Psoas muscle (tissue), 7 donors: ENCODE measurements at regions not wholly inside any gene's neighbourhood (a gene's known extent, or its start where the extent isn't known, plus 50 kb on each side); places are given as distances from the start of the nearest gene placed in this dataset.

Experiments used
- ATAC-seq, 4 donors: fragments of 200-7000 bp; cut with Tn5 transposase; one replicate each; pipeline ENCODE4 v1.9.1; 2020; ENCODE audit warnings: moderate library complexity in 3 of 4, mild to moderate bottlenecking in 2 of 4
- DNase-seq, 2 donors: peaks; one replicate each; pipeline ENCODE4 v3.0.0-alpha.2; 2020
- H3K27ac ChIP-seq: fragments of 200-600 bp; one replicate; pipeline ENCODE4 v1.8.0; 2022
- H3K27me3 ChIP-seq, 3 donors: fragments of 200-600 bp in 1 of 3; one replicate each; pipeline versions ENCODE4 v1.6.1 to v1.8.0; 2013 to 2022; ENCODE audit warnings: low read length in 2 of 3, mild to moderate bottlenecking in 2 of 3, moderate library complexity in 1 of 3; ENCODE audit not compliant: insufficient read depth in 3 of 3
- H3K36me3 ChIP-seq, 2 donors: fragments of 200-600 bp in 1 of 2; one replicate each; pipeline versions ENCODE4 v1.6.1 to v1.8.0; 2013 to 2022; ENCODE audit warnings: low read depth in 1 of 2, mild to moderate bottlenecking in 1 of 2, moderate library complexity in 1 of 2; ENCODE audit not compliant: insufficient read depth in 1 of 2
- H3K4me1 ChIP-seq: fragments of 200-600 bp; one replicate; pipeline ENCODE4 v1.8.0; 2022
- H3K4me3 ChIP-seq: fragments of 200-600 bp; one replicate; pipeline ENCODE4 v1.8.0; 2022; ENCODE audit warnings: mild to moderate bottlenecking
- H3K9me3 ChIP-seq: fragments of 200-600 bp; one replicate; pipeline ENCODE4 v1.8.0; 2022
- CTCF ChIP-seq: fragments of 200-600 bp; IDR thresholded peaks from one replicate; pipeline ENCODE4 v1.8.0; 2022; ENCODE audit warnings: antibody characterized with exemption
- WGBS, 3 donors: extraction: QIAGEN DNeasy Blood & Tissue Kit; methylation state at CpG; one replicate each; pipeline versions ENCODE4 v1.1.6 to v1.1.7; 2013; 5-methylcytosine and 5-hydroxymethylcytosine counted together
- intact Hi-C, 2 donors: fragments of 100-400 bp; cut with DNase I; formaldehyde crosslinking; loops; one replicate each; pipeline versions ENCODE4 v1.11.0 to v1.14.2; 2022
- donor health status: healthy with polysubstance abuse.
- donor health status: DM: no; HTN: no; CAD: no; lungs with moderate emphysema.
- donor health status: Bipolar disorder and iron deficiency.
- donor health status: healthy.
- donor health status: DM: yes; HTN: yes; CAD: no.
- donor health status: DM: no; HTN: no; CAD: no.
- donor health status: DM: yes; HTN: yes; CAD: no.

GRCh38 chr16:64149756-64150155 lies 972.1 kb downstream of the CDH11 start:
- intact Hi-C loops = no loop called here
- no peak for TF ChIP-seq CTCF
- ATAC-seq = no peak

GRCh38 chr16:64148356-64148755 lies 973.5 kb downstream of the CDH11 start:
- Histone ChIP-seq H3K4me1 (no peaks in the 10 kb centered on the region), H3K36me3 (no peaks in the 10 kb centered on the region), H3K27ac (no peak overlapping the region), H3K27me3 (no peaks in the 10 kb centered on the region), H3K4me3 (no peak overlapping the region), H3K9me3 (no peaks in the 10 kb centered on the region)
- DNase-seq = no peak
- no peak for ATAC-seq
- 83 to 100% (median 95%) methylated on average over 1 of the region's 1 CpG for WGBS, 3 donors
- TF ChIP-seq CTCF = no peak
- intact Hi-C loops = no loop called here

More at GRCh38 chr16:64149756-64150155, 972.1 kb downstream of the CDH11 start:
- Histone ChIP-seq H3K27me3 (no peaks in the 10 kb centered on the region), H3K4me3 (no peak overlapping the region), H3K27ac (no peak overlapping the region), H3K4me1 (no peaks in the 10 kb centered on the region), H3K9me3 (no peaks in the 10 kb centered on the region), H3K36me3 (no peaks in the 10 kb centered on the region)
- DNase-seq = no peak
- WGBS, 3 donors = 84 to 91% (median 88%) methylated on average over 2 of the region's 2 CpGs

- WGBS, 3 donors = 94 to 99% (median 94%) methylated on average over 3 of the region's 3 CpGs
- DNase-seq = no peak
- intact Hi-C loops = no loop called here
- TF ChIP-seq CTCF = no peak
- Histone ChIP-seq H3K27ac (no peak overlapping the region), H3K9me3 (no peaks in the 10 kb centered on the region), H3K36me3 (no peaks in the 10 kb centered on the region), H3K4me3 (no peak overlapping the region), H3K27me3 (no peaks in the 10 kb centered on the region), H3K4me1 (no peaks in the 10 kb centered on the region)
- no peak for ATAC-seq
Observed at GRCh38 chr16:64147941-64148340, 973.9 kb downstream of the CDH11 start.

- H3K27ac ChIP-seq = no peak overlapping the region
- H3K4me3 ChIP-seq = no peak overlapping the region
- 30 to 50% (median 33%) methylated on average over 2 of the region's 2 CpGs for WGBS, 3 donors
- H3K9me3 ChIP-seq = no peaks in the 10 kb centered on the region
- intact Hi-C loops = no loop called here
- no peaks in the 10 kb centered on the region for H3K36me3 ChIP-seq
- ATAC-seq = no peak
- no peak for DNase-seq
- no peaks in the 10 kb centered on the region for H3K4me1 ChIP-seq
- H3K27me3 ChIP-seq = no peaks in the 10 kb centered on the region
- no peak for TF ChIP-seq CTCF
Observed at GRCh38 chr16:64144617-64145016, 977.2 kb downstream of the CDH11 start.

GRCh38 chr16:64138621-64139020 lies 983.2 kb downstream of the CDH11 start:
- H3K4me3 ChIP-seq = no peak overlapping the region
- ATAC-seq (no peak), DNase-seq (no peak)
- 68 to 89% (median 88%) methylated on average over 2 of the region's 2 CpGs for WGBS, 3 donors
- no peaks in the 10 kb centered on the region for H3K27me3 ChIP-seq
- TF ChIP-seq CTCF = no peak
- no peak overlapping the region for H3K27ac ChIP-seq
- H3K4me1 ChIP-seq = no peaks in the 10 kb centered on the region
- H3K9me3 ChIP-seq = no peaks in the 10 kb centered on the region
- intact Hi-C loops = no loop called here
- H3K36me3 ChIP-seq = no peaks in the 10 kb centered on the region
